Sigmoid colon (tissue), 6 donors: ENCODE measurements at regions not wholly inside any gene's neighbourhood (a gene's known extent, or its start where the extent isn't known, plus 50 kb on each side); places are given as distances from the start of the nearest gene placed in this dataset.

Experiments used
- DNase-seq: peaks from one replicate; pipeline ENCODE4 v3.0.0-alpha.2; 2019
- H3K27ac ChIP-seq, 4 donors: fragments of 200-600 bp; sonication (generic); one replicate each; pipeline ENCODE4 v1.5.1; 2016 to 2019; ENCODE audit warnings: mild to moderate bottlenecking in 1 of 4
- H3K27me3 ChIP-seq, 3 donors: fragments of 200-600 bp; sonication (generic); one replicate each; pipeline ENCODE4 v1.5.1; 2019; ENCODE audit warnings: mild to moderate bottlenecking in 1 of 3
- H3K36me3 ChIP-seq, 4 donors: fragments of 200-600 bp; sonication (generic); one replicate each; pipeline ENCODE4 v1.5.1; 2016 to 2019
- H3K4me1 ChIP-seq, 4 donors: fragments of 200-600 bp; sonication (generic); one replicate each; pipeline ENCODE4 v1.5.1; 2017 to 2019
- H3K4me3 ChIP-seq, 4 donors: fragments of 200-600 bp; sonication (generic); one replicate each; pipeline ENCODE4 v1.5.1; 2017 to 2019; ENCODE audit warnings: mild to moderate bottlenecking in 2 of 4, moderate library complexity in 1 of 4
- H3K9me3 ChIP-seq, 4 donors: fragments of 200-600 bp in 3 of 4; sonication (generic) in 3 of 4; one replicate each; pipeline versions ENCODE4 v1.5.1 to v1.6.1; 2013 to 2019
- CTCF ChIP-seq, 4 experiments: fragments of 450-650 bp in 3 of 4; fragments of 200-600 bp in 1 of 4; IDR thresholded peaks; one replicate each; pipeline ENCODE4 v1.5.1; 2016 to 2019; ENCODE audit warnings: antibody characterized with exemption in 4 of 4, mild to moderate bottlenecking in 3 of 4, moderate library complexity in 2 of 4
- EP300 ChIP-seq, 4 donors: sonication (generic); formaldehyde crosslinking; IDR thresholded peaks; one replicate each; pipeline ENCODE4 v1.6.1; 2017; ENCODE audit warnings: antibody characterized with exemption in 4 of 4
- POLR2A ChIP-seq, 2 donors: fragments of 450-650 bp; IDR thresholded peaks; one replicate each; pipeline ENCODE4 v1.6.1; 2016; ENCODE audit warnings: antibody characterized with exemption in 2 of 2, mild to moderate bottlenecking in 2 of 2, moderate library complexity in 2 of 2
- POLR2AphosphoS5 ChIP-seq, 4 donors: sonication (generic); formaldehyde crosslinking; IDR thresholded peaks; one replicate each; pipeline ENCODE4 v1.6.1; 2017; ENCODE audit warnings: antibody characterized with exemption in 4 of 4
- WGBS, 2 donors: extraction: QIAGEN DNeasy Blood & Tissue Kit; methylation state at CpG; one replicate each; pipeline ENCODE4 v1.1.7; 2013; 5-methylcytosine and 5-hydroxymethylcytosine counted together
- intact Hi-C: fragments of 100-400 bp; cut with DNase I; formaldehyde crosslinking; loops from one replicate; pipeline ENCODE4 v1.15.1; 2023
- donor health status: healthy with polysubstance abuse.
- donor health status: healthy.

- intact Hi-C loops = no loop called here
- DNase-seq = no peak
- Histone ChIP-seq H3K4me3 (no peak overlapping the region), H3K27ac (no peak overlapping the region), H3K9me3 (no peaks in the 10 kb centered on the region), H3K4me1 (no peaks in the 10 kb centered on the region), H3K27me3 (peaks cover 0 to 8% (median 0%) of the 10 kb centered on the region in 3 donors), H3K36me3 (no peaks in the 10 kb centered on the region)
- TF ChIP-seq POLR2AphosphoS5 (IDR thresholded peaks at IDR 0.05) (no peak), POLR2A (IDR thresholded peaks at IDR 0.05) (no peak), CTCF (IDR thresholded peaks at IDR 0.05) (no peak), EP300 (IDR thresholded peaks at IDR 0.05) (no peak)
- 68 to 79% methylated on average over 12 of the region's 12 CpGs for WGBS, 2 donors
These were observed 392.3 kb downstream of the MED13L start for GRCh38 chr12:115885040-115885690.

DNA sequence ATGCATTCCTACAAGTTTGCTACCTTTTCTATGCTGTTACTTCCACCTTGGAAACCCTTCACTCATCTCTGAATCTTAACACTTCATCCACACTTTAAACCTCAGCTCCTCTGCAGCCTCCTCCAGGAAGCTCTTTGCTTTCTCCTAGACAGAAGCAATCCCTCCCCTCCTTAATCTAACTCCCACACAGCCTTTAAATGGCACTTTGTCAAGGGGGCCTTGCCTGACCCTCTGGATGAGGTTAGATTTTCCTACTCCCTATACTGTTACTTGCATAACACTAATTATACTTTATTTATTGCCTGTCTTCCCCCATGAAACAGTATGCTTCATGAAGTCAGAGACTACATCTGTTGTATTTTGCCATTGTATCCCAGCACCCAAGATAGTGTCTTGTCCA, 394.6 kb downstream of the MED13L start:
- Histone ChIP-seq H3K27ac (no peak overlapping the region), H3K9me3 (no peaks in the 10 kb centered on the region), H3K4me1 (no peaks in the 10 kb centered on the region), H3K36me3 (no peaks in the 10 kb centered on the region), H3K4me3 (no peak overlapping the region), H3K27me3 (peaks cover 0 to 9% (median 0%) of the 10 kb centered on the region in 3 donors)
- DNase-seq = no peak
- intact Hi-C loops = no loop called here
- TF ChIP-seq CTCF (IDR thresholded peaks at IDR 0.05) (no peak), EP300 (IDR thresholded peaks at IDR 0.05) (no peak)

- no peak for DNase-seq
- peaks cover 0 to 4% (median 0%) of the 10 kb centered on the region in 4 donors for H3K9me3 ChIP-seq
- 87 to 95% methylated on average over 3 of the region's 3 CpGs for WGBS, 2 donors
- no peak overlapping the region for H3K4me3 ChIP-seq
- H3K27me3 ChIP-seq = peaks cover 0 to 9% (median 0%) of the 10 kb centered on the region in 3 donors
- no peaks in the 10 kb centered on the region for H3K4me1 ChIP-seq
- intact Hi-C loops = no loop called here
- no peak overlapping the region for H3K27ac ChIP-seq
- TF ChIP-seq EP300 (IDR thresholded peaks at IDR 0.05) (no peak), POLR2AphosphoS5 (IDR thresholded peaks at IDR 0.05) (no peak), CTCF (IDR thresholded peaks at IDR 0.05) (no peak), POLR2A (IDR thresholded peaks at IDR 0.05) (no peak)
- H3K36me3 ChIP-seq = no peaks in the 10 kb centered on the region
These were observed 397.3 kb downstream of the MED13L start for GRCh38 chr12:115880238-115880637.

DNA sequence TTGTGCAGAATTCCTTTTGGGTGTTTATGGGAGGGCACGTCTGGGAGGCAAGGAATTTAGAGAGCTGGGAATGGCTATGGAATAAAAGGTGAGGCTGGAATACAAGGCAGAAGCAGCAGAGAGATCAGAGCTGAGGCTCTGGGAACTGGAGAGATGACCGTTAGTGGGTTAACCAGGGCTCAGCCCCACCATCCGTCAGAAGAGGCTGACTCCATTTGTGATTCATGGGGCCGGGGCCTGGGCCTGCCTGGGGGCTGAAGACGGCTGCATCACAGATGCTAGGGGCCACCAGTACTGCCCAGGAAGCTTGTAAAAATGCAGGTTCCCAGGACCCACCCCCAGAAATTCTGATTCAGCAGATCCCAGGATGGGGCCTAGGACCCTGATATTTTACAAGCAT, 398.1 kb downstream of the MED13L start:
- Histone ChIP-seq H3K4me1 (no peaks in the 10 kb centered on the region), H3K27ac (no peak overlapping the region), H3K36me3 (no peaks in the 10 kb centered on the region), H3K4me3 (no peak overlapping the region), H3K27me3 (peaks cover 0 to 9% (median 0%) of the 10 kb centered on the region in 3 donors), H3K9me3 (peaks cover 0 to 4% (median 0%) of the 10 kb centered on the region in 4 donors)
- DNase-seq = no peak
- intact Hi-C loops = no loop called here
- WGBS, 2 donors = 68 to 80% methylated on average over 5 of the region's 5 CpGs
- TF ChIP-seq POLR2AphosphoS5 (IDR thresholded peaks at IDR 0.05) (no peak), EP300 (IDR thresholded peaks at IDR 0.05) (no peak), CTCF (IDR thresholded peaks at IDR 0.05) (no peak), POLR2A (IDR thresholded peaks at IDR 0.05) (no peak)
